Liver (tissue), 3 donors: ENCODE measurements at regions not wholly inside any gene's neighbourhood (a gene's known extent, or its start where the extent isn't known, plus 50 kb on each side); places are given as distances from the start of the nearest gene placed in this dataset.

Experiments used
- RAD21 ChIP-seq, 2 donors: IDR thresholded peaks; 2 replicates each; pipeline ENCODE4 v1.6.1; 2016; ENCODE audit warnings: antibody characterized with exemption in 2 of 2, mild to moderate bottlenecking in 2 of 2
- TF ChIP-seq, protein P1 (sequence below): fragments of 150-350 bp; IDR thresholded peaks from 2 replicates; pipeline ENCODE4 v1.5.1; 2017; ENCODE audit warnings: improper control_type of control experiment, low read depth, low read length; ENCODE audit not compliant: missing input control
- donor health status: healthy.
- donor health status: healthy.

DNA sequence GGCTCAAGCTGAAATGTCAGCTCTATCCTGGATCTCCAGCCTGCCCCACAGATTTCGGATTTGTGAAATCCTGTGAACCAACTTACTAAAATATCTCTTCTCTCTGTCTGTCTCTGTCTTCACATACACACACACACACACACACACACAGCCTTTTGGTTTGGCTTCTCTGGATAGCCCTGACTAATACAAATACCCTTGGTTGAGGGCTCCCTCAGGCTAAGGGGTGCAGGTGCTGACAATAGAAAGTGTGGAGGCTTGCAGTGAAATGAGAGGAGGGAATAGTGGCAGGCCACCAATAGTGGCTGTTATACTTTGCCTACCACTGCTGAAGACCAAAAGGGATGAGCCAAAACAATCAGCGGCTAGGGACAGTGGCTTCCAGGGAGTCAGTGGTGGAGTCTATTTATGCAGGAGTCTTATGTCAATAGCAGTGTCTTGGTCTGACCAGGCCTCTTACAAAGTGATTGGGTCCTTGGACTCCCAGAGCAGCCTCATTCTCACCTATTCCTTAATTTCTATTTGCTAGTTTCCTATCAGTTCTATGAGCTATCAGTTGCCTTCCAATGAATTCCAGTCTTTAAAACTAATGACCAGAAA, 93.2 kb upstream of the GAS1 start:
- TF ChIP-seq, protein P1, sequence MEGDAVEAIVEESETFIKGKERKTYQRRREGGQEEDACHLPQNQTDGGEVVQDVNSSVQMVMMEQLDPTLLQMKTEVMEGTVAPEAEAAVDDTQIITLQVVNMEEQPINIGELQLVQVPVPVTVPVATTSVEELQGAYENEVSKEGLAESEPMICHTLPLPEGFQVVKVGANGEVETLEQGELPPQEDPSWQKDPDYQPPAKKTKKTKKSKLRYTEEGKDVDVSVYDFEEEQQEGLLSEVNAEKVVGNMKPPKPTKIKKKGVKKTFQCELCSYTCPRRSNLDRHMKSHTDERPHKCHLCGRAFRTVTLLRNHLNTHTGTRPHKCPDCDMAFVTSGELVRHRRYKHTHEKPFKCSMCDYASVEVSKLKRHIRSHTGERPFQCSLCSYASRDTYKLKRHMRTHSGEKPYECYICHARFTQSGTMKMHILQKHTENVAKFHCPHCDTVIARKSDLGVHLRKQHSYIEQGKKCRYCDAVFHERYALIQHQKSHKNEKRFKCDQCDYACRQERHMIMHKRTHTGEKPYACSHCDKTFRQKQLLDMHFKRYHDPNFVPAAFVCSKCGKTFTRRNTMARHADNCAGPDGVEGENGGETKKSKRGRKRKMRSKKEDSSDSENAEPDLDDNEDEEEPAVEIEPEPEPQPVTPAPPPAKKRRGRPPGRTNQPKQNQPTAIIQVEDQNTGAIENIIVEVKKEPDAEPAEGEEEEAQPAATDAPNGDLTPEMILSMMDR, result no peak
- no peak for TF ChIP-seq RAD21 (IDR thresholded peaks at IDR 0.05)
